BE2C (cell line): ENCODE measurements at regions not wholly inside any gene's neighbourhood (a gene's known extent, or its start where the extent isn't known, plus 50 kb on each side); places are given as distances from the start of the nearest gene placed in this dataset.

ENCODE experiments used
- DNase-seq: peaks from one replicate; pipeline ENCODE4 v3.0.0-alpha.2; 2020
- H3K27me3 ChIP-seq: fragments of 250-450 bp; sonication (Bioruptor Pico); 2 replicates; pipeline ENCODE4 v1.5.1; 2020; ENCODE audit warnings: mild to moderate bottlenecking
- H3K36me3 ChIP-seq: fragments of 250-450 bp; sonication (Bioruptor Pico); 2 replicates; pipeline ENCODE4 v1.5.1; 2020; ENCODE audit warnings: mild to moderate bottlenecking
- H3K4me1 ChIP-seq: fragments of 250-450 bp; sonication (Bioruptor Pico); 2 replicates; pipeline ENCODE4 v1.5.1; 2020
- H3K4me3 ChIP-seq: 2 replicates; pipeline ENCODE4 v1.5.1; 2011; ENCODE audit warnings: low read depth, low read length
- H3K9me3 ChIP-seq: fragments of 250-450 bp; sonication (Bioruptor Pico); 2 replicates; pipeline ENCODE4 v1.5.1; 2020
- TF ChIP-seq, protein P1 (sequence below): IDR thresholded peaks from 2 replicates; pipeline ENCODE4 v1.5.1; 2012; ENCODE audit warnings: mild to moderate bottlenecking, low read depth, low read length

DNA sequence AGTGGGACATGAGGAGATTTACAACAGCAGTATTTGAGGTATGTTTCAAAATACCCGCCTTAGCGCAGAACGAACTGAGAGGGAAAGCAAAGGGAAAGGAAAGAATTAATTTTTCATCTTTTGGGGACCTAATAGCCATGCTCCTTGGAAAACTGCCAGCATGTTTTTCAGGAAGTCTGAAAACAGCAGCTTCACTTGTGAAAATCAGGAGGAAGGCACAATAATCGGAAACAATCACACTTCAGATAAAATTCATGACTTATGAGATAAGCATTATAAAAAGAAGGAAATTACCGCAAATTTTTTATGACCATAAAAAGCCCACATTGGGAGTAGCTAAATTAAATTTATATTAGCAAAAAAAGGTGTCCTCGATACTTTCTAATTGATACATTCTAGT lies 541.1 kb downstream of the HAO1 start:
- DNase-seq, result no peak
- H3K9me3 ChIP-seq, result no peaks in the 10 kb centered on the region
- H3K36me3 ChIP-seq, result no peaks in the 10 kb centered on the region
- H3K27me3 ChIP-seq, result no peaks in the 10 kb centered on the region
- no peak overlapping the region for H3K4me3 ChIP-seq
- no peaks in the 10 kb centered on the region for H3K4me1 ChIP-seq
- TF ChIP-seq, protein P1, sequence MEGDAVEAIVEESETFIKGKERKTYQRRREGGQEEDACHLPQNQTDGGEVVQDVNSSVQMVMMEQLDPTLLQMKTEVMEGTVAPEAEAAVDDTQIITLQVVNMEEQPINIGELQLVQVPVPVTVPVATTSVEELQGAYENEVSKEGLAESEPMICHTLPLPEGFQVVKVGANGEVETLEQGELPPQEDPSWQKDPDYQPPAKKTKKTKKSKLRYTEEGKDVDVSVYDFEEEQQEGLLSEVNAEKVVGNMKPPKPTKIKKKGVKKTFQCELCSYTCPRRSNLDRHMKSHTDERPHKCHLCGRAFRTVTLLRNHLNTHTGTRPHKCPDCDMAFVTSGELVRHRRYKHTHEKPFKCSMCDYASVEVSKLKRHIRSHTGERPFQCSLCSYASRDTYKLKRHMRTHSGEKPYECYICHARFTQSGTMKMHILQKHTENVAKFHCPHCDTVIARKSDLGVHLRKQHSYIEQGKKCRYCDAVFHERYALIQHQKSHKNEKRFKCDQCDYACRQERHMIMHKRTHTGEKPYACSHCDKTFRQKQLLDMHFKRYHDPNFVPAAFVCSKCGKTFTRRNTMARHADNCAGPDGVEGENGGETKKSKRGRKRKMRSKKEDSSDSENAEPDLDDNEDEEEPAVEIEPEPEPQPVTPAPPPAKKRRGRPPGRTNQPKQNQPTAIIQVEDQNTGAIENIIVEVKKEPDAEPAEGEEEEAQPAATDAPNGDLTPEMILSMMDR, result no peak

DNA sequence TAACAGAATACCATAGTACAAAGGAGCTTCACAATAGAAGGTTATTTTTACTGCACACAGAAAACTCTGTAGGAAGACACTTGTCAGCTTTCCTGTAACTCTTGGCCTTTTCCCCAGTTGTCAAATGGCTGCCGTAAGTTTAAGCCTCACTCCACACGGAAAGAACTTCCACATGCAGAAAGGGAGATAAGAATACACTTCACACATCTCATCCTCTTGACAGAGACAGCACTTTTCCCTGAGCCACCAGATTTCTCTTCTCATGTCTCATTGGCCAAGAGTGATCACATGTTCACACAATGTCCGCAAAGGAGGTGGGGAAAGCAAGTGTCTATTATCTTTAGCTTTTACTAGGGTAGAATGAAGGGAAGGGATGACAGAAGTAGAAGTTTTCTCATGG lies 540.7 kb downstream of the HAO1 start:
- TF ChIP-seq, protein P1, result no peak
- Histone ChIP-seq H3K9me3 (no peaks in the 10 kb centered on the region), H3K4me3 (no peak overlapping the region), H3K27me3 (no peaks in the 10 kb centered on the region), H3K4me1 (no peaks in the 10 kb centered on the region), H3K36me3 (no peaks in the 10 kb centered on the region)
- no peak for DNase-seq

GRCh38 chr20:7406671-7407070 lies 533.6 kb downstream of the HAO1 start:
- Histone ChIP-seq H3K4me1 (no peaks in the 10 kb centered on the region), H3K4me3 (no peak overlapping the region), H3K27me3 (no peaks in the 10 kb centered on the region), H3K9me3 (no peaks in the 10 kb centered on the region), H3K36me3 (no peaks in the 10 kb centered on the region)
- DNase-seq, result no peak
- TF ChIP-seq, protein P1, result no peak

- no peaks in the 10 kb centered on the region for H3K4me1 ChIP-seq
- no peak for DNase-seq
- no peak overlapping the region for H3K4me3 ChIP-seq
- no peaks in the 10 kb centered on the region for H3K36me3 ChIP-seq
- H3K27me3 ChIP-seq, result no peaks in the 10 kb centered on the region
- TF ChIP-seq, protein P1, result no peak
- no peaks in the 10 kb centered on the region for H3K9me3 ChIP-seq
Observed at GRCh38 chr20:7410150-7410549, 530.1 kb downstream of the HAO1 start.

- H3K27me3 ChIP-seq, result no peaks in the 10 kb centered on the region
- no peaks in the 10 kb centered on the region for H3K9me3 ChIP-seq
- H3K4me3 ChIP-seq, result no peak overlapping the region
- no peaks in the 10 kb centered on the region for H3K36me3 ChIP-seq
- DNase-seq, result no peak
- no peaks in the 10 kb centered on the region for H3K4me1 ChIP-seq
- TF ChIP-seq, protein P1, result no peak
Observed at GRCh38 chr20:7411075-7411474, 529.2 kb downstream of the HAO1 start.

GRCh38 chr20:7415427-7415826 lies 524.8 kb downstream of the HAO1 start:
- no peak for DNase-seq
- no peak overlapping the region for H3K4me3 ChIP-seq
- H3K36me3 ChIP-seq, result no peaks in the 10 kb centered on the region
- H3K27me3 ChIP-seq, result no peaks in the 10 kb centered on the region
- no peaks in the 10 kb centered on the region for H3K9me3 ChIP-seq
- no peaks in the 10 kb centered on the region for H3K4me1 ChIP-seq
- TF ChIP-seq, protein P1, result no peak
